ENCODE measurements at regions not wholly inside any gene's neighbourhood (a gene's known extent, or its start where the extent isn't known, plus 50 kb on each side); places are given as distances from the start of the nearest gene placed in this dataset.
"Not testable (repeated sequence)": the region's sequence is repeated elsewhere in the genome, so short reads cannot be mapped to it uniquely, and the experiment has no call there.

- Histone ChIP-seq H3K79me2 (ENCODE audit: insufficient read depth, low read length) (no peaks in the 10 kb centered on the region), H3K27ac (ENCODE audit: low read length) (no peak overlapping the region), H3K36me3 (ENCODE audit: insufficient read depth, low read length) (no peaks in the 10 kb centered on the region), H3K4me2 (ENCODE audit: insufficient read depth, low read length) (no peak overlapping the region), H3K9me3 (ENCODE audit: insufficient read depth, low read length, severe bottlenecking) (no peaks in the 10 kb centered on the region), H4K20me1 (ENCODE audit: insufficient read depth, low read length) (no peaks in the 10 kb centered on the region), H3K4me1 (ENCODE audit: insufficient read depth, low read length) (no peaks in the 10 kb centered on the region), H3K27me3 (ENCODE audit: insufficient read depth, low read length, poor library complexity) (peaks cover 4% of the 10 kb centered on the region), H3K9ac (ENCODE audit: low read depth, low read length) (no peak overlapping the region), H3K4me3 (ENCODE audit: low read depth in 1 of 2, low read length in 2 of 2) (no peak overlapping the region), H2AFZ (ENCODE audit: low read depth, low read length) (no peak overlapping the region)
- TF ChIP-seq CTCF (IDR thresholded peaks at IDR 0.05; ENCODE audit: borderline replicate concordance, extremely low read depth, low read length, poor library complexity, severe bottlenecking) (no peak), EZH2 (IDR thresholded peaks at IDR 0.05; ENCODE audit: borderline replicate concordance, low read depth, low read length, severe bottlenecking) (no peak)
- ATAC-seq (ENCODE audit: insufficient read depth, low read depth) (no peak), DNase-seq (no peak)
These were observed 218.8 kb upstream of the HES1 start for GRCh38 chr3:193917158-193917557.

DNA sequence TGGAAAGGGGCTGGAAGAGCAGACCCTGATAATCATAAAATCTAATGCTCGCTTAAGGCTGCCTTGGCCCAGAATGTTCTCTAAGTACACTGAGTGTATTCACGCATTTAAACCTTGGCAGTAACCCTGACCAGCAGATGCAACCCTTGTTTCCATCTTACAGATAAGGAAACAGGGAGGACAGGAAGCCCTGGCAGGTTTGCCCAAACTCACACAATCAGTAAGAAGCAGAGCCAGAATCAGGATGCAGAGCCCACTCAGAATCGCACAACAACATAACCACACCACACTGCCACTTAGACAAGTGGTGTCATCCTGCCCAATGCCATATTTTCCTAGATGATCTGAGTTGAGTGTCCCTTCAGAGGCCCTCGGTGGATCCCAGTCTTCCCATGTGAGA is 214.5 kb upstream of the HES1 start:
- ATAC-seq (ENCODE audit: insufficient read depth, low read depth) (no peak), DNase-seq (no peak)
- Histone ChIP-seq H2AFZ (ENCODE audit: low read depth, low read length) (no peak overlapping the region), H3K9me3 (ENCODE audit: insufficient read depth, low read length, severe bottlenecking) (no peaks in the 10 kb centered on the region), H3K4me3 (ENCODE audit: low read depth in 1 of 2, low read length in 2 of 2) (no peak overlapping the region), H4K20me1 (ENCODE audit: insufficient read depth, low read length) (no peaks in the 10 kb centered on the region), H3K4me1 (ENCODE audit: insufficient read depth, low read length) (no peaks in the 10 kb centered on the region), H3K9ac (ENCODE audit: low read depth, low read length) (no peak overlapping the region), H3K79me2 (ENCODE audit: insufficient read depth, low read length) (no peaks in the 10 kb centered on the region), H3K36me3 (ENCODE audit: insufficient read depth, low read length) (no peaks in the 10 kb centered on the region), H3K27me3 (ENCODE audit: insufficient read depth, low read length, poor library complexity) (peaks cover 4% of the 10 kb centered on the region), H3K4me2 (ENCODE audit: insufficient read depth, low read length) (no peak overlapping the region), H3K27ac (ENCODE audit: low read length) (no peak overlapping the region)
- TF ChIP-seq CTCF (IDR thresholded peaks at IDR 0.05; ENCODE audit: borderline replicate concordance, extremely low read depth, low read length, poor library complexity, severe bottlenecking) (no peak), EZH2 (IDR thresholded peaks at IDR 0.05; ENCODE audit: borderline replicate concordance, low read depth, low read length, severe bottlenecking) (no peak)

DNA sequence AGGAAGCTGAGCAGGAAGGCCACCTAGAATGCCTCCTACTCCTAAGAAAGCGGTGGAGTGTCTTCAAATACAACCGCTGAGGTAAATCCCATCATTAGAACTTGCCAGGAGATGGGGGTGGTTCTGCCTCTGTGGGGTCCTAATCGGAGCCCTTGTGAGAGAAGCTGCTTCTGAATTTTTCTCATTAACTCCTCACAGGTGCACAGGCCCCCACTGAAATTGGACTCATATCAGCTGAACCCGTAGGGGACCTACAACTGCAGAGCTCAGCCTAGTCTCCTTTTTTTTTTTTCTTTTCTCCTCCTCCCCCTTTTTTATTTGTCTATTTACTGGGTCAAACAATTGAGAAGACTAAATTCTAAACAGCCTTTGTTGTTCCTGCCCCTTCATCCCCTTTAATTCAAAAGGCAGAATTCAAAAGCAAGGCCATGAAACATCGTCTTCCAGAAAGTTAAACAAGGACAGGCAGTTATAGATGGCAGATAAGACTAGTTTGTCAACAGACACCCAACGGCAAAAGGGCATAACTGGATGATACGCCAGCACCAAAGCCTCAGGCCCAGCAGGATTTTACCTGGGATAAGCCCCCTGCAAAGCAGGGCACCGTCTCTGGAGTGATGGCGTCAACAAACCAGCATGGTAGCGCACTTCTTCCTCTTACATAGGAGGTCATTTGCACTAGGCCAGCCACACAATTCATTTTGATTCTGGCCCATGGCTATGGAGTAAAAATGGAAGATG is 213.7 kb upstream of the HES1 start:
- Histone ChIP-seq H2AFZ (ENCODE audit: low read depth, low read length) (no peak overlapping the region), H3K79me2 (ENCODE audit: insufficient read depth, low read length) (no peaks in the 10 kb centered on the region), H4K20me1 (ENCODE audit: insufficient read depth, low read length) (no peaks in the 10 kb centered on the region), H3K4me2 (ENCODE audit: insufficient read depth, low read length) (no peak overlapping the region), H3K27ac (ENCODE audit: low read length) (no peak overlapping the region), H3K4me3 (ENCODE audit: low read depth in 1 of 2, low read length in 2 of 2) (no peak overlapping the region), H3K9me3 (ENCODE audit: insufficient read depth, low read length, severe bottlenecking) (no peaks in the 10 kb centered on the region), H3K4me1 (ENCODE audit: insufficient read depth, low read length) (no peaks in the 10 kb centered on the region), H3K9ac (ENCODE audit: low read depth, low read length) (no peak overlapping the region), H3K36me3 (ENCODE audit: insufficient read depth, low read length) (no peaks in the 10 kb centered on the region), H3K27me3 (ENCODE audit: insufficient read depth, low read length, poor library complexity) (peaks cover 4% of the 10 kb centered on the region)
- DNase-seq: no peak
- TF ChIP-seq EZH2 (IDR thresholded peaks at IDR 0.05; ENCODE audit: borderline replicate concordance, low read depth, low read length, severe bottlenecking) (no peak), CTCF (IDR thresholded peaks at IDR 0.05; ENCODE audit: borderline replicate concordance, extremely low read depth, low read length, poor library complexity, severe bottlenecking) (no peak)
- no peak for ATAC-seq (ENCODE audit: insufficient read depth, low read depth)

DNA sequence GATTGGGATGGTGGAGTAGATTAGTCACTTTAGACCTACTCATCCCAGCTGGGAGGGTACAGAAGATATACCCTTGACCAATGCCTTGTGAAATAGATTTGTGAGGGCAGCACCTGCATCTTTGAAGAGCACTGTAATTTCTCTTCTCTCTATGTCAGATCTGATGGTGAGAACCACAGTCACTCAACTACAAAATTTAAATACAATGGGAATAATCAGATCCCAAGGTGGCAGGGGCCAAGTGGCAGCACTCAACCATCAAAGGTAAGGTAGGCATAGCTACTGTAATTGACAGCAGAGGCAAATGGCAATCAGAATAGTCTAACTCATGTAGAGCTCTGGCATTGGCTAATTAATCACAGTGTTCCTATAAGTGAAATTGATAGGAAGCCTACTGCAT is 212.0 kb upstream of the HES1 start:
- ATAC-seq (ENCODE audit: insufficient read depth, low read depth); H3K27me3 ChIP-seq (ENCODE audit: insufficient read depth, low read length, poor library complexity); H3K9ac ChIP-seq (ENCODE audit: low read depth, low read length); H3K36me3 ChIP-seq (ENCODE audit: insufficient read depth, low read length); H3K4me2 ChIP-seq (ENCODE audit: insufficient read depth, low read length); H3K79me2 ChIP-seq (ENCODE audit: insufficient read depth, low read length); H3K4me1 ChIP-seq (ENCODE audit: insufficient read depth, low read length); H2AFZ ChIP-seq (ENCODE audit: low read depth, low read length); DNase-seq; H3K9me3 ChIP-seq (ENCODE audit: insufficient read depth, low read length, severe bottlenecking); H3K4me3 ChIP-seq (ENCODE audit: low read depth in 1 of 2, low read length in 2 of 2); H3K27ac ChIP-seq (ENCODE audit: low read length); H4K20me1 ChIP-seq (ENCODE audit: insufficient read depth, low read length): not testable (repeated sequence)

- H3K79me2 ChIP-seq (ENCODE audit: insufficient read depth, low read length); H3K9me3 ChIP-seq (ENCODE audit: insufficient read depth, low read length, severe bottlenecking); H3K9ac ChIP-seq (ENCODE audit: low read depth, low read length); H3K27ac ChIP-seq (ENCODE audit: low read length); H2AFZ ChIP-seq (ENCODE audit: low read depth, low read length); DNase-seq; H4K20me1 ChIP-seq (ENCODE audit: insufficient read depth, low read length); ATAC-seq (ENCODE audit: insufficient read depth, low read depth); H3K36me3 ChIP-seq (ENCODE audit: insufficient read depth, low read length); H3K4me3 ChIP-seq (ENCODE audit: low read depth in 1 of 2, low read length in 2 of 2); H3K4me2 ChIP-seq (ENCODE audit: insufficient read depth, low read length); H3K4me1 ChIP-seq (ENCODE audit: insufficient read depth, low read length); H3K27me3 ChIP-seq (ENCODE audit: insufficient read depth, low read length, poor library complexity): not testable (repeated sequence)
These were observed 209.9 kb upstream of the HES1 start for GRCh38 chr3:193926071-193926470.
